Stromal cell of bone marrow (primary cell): ENCODE measurements at regions not wholly inside any gene's neighbourhood (a gene's known extent, or its start where the extent isn't known, plus 50 kb on each side); places are given as distances from the start of the nearest gene placed in this dataset.

Source experiments
- DNase-seq: peaks from one replicate; pipeline ENCODE4 v3.0.0-alpha.2; 2012; ENCODE audit warnings: low read depth

DNA sequence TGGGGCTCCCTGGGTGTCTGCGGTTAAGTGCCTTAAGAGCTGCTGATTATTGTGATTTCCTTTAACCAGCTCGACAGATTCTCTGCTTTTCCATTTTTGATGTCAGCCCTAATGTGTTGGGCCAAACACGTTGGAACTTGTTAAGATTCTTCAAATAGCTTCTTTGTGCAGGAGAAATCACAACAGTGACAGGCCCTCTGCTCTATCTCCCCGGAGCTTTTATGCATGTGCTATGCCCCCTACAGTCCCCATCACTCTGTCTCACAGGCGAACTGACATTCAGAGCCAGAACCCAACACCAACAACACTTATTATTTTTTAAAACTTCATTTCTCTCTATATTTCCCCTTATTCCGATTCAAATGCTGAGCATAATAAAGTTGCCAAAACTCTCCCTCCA, 371.7 kb upstream of the CELF4 start:
- no peak for DNase-seq

DNA sequence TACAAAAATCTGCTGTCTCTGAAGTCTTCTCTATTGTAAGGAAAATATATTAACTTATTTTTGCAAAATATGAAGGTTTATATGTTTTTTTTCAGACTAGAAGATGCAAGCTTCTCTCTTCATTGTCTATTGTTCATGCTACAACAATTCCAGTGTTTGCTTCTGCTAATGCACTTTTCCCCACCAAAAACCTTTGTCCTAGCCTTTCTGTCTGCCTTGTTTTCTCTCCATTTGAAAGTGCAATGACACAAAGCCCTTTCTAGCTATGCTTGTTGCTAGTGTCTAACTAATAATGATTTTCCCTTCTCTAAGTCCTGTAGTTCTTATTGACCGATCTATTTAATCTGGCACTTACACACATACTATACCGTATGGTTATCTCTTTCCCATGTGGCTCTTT, 369.5 kb upstream of the CELF4 start:
- no peak for DNase-seq

DNA sequence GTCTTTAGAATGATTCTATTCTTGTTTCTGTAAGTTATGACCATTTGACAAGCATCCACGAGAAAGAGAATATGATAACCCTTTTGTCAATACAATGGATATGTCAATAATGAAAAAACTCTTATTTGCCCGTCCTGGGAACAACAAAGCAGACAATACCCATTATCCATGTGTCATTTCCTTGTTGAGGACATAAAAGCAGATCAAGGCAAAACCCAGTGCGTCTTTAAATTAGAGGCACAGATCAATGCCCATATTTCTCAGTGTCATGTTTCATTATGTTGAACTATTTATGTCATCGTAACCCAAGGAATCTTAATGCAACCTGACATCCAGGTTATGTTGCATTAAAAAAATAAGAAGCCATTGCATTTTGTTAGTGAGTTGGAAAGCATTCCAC, 365.0 kb upstream of the CELF4 start:
- DNase-seq = no peak

DNA sequence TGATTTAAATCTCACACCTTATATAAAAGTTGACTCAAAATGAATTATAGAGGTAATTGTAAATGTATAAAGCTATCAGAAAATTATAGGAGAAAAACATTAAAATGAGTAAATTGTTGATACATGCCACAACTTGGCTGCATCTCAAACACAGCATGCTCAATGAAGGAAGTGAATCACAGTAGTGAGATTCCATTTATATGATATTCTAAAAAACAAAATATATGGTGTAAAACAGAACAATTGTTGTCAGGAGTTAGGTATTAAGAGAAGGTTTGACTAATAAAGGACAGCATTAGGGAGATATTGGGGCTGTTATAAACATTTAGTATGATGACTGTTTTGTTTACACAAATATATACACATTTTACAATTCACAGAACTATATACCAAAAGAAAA, 356.6 kb upstream of the CELF4 start:
- no peak for DNase-seq

DNA sequence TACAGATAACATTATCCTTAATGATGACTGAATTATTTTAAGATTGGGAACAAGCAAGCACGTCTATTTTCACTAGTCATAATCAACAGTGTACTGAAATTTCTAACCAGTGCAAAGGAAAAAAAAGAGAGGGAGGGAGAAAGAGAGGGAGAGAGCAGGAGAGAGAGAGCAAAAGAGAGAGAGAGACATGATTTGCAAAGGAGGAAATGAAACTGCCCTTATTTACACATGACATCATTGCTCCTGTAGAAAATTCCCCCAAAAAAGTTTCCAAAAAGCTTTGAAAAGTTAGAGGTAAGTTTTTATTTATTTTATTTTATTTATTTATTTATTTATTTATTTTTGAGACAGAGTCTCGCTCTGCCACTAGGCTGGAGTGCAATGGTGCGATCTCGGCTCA, 355.3 kb upstream of the CELF4 start:
- no peak for DNase-seq

DNA sequence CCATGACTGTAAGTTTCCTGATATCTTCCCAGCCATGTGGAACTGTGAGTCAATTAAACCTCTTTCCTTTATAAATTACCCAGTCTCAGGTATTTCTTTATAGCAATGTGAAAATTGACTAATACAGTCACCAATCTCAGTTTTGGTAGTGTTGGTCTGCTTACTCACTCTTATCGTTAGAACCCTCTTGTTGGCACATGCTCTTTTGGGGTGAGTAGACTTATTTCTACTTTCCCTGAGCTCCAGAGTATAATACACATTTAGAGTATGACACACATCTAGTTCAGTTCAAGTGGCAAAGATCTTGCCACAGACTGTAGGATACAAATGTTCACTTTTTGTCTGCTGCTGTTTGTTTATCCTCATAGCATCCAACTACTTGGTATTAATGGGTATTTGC, 347.5 kb upstream of the CELF4 start:
- no peak for DNase-seq

DNA sequence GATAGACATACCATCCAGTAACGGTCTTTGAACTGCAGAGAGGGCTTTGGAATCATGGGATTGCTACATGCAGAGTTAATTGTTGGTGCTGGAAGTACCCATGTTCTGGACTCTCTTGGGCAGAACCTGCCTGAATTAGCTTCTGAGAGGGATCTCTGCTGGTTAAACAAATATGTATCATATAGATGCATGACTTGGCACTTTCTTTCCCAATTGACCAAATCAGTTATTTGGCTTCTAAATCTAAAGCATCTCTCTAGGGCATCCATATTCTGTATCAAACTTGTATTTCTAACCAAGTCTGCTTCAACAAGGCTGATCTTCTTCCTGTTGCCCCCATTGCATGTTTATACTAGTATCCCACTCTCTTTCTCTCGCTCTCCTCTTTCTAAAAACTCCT, 336.7 kb upstream of the CELF4 start:
- no peak for DNase-seq

DNA sequence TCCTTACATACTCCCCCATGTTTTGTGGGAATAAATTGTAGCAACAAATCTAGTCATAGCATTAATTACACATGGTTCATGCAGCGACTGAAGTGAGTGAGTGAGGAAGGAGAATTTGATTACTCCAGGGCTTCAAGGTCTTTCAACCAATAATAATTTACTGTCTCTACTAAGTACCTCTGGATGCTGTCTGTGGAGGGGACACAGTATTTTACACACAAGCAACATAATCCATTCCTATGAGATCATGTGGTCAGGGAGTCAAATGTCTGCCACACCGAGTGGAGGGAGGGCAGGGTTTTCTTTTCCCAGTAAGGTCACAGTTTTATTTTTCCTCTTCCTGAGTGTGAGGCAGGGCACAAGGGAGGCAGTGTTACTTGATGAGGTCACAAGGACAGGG, 334.7 kb upstream of the CELF4 start:
- DNase-seq = no peak

DNA sequence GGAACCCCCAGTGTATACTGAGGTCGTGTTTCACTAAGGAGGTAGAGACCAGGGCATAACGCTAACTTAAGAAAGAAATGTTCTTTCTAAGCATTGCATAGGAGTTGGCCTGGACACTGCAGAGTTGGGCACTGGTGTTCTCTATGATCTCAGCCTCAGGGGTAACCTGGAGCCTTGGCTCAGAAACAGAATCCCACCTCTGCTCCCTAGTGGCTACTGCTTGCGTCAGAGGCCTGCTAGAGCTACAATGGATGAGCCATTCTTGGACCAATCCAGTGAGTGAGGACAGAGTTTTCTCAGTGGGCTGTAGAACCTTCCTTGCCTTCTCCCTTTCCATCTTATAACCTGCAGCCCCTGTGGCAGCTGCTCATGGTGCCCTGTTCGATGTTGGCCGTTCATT, 324.4 kb upstream of the CELF4 start:
- DNase-seq = no peak

DNA sequence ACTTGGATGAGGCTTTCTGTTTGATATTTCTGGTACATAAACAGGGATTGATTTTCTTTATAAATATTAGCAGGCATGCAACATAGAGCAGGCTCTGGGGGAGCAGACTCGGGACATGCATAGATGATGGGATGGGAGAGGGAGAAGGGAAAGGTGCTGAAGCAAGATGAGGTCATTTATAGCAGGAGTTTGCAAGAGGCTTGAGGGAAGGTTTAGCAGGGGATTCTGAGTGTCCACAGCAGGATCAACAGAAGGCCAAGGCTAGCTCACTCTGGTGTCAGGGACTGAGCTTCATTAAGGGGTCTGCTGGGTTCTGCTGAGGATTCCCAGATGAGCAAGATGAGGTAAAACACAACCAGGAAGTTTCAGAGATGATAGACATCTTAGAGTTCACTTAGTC, 309.1 kb upstream of the CELF4 start:
- no peak for DNase-seq

DNA sequence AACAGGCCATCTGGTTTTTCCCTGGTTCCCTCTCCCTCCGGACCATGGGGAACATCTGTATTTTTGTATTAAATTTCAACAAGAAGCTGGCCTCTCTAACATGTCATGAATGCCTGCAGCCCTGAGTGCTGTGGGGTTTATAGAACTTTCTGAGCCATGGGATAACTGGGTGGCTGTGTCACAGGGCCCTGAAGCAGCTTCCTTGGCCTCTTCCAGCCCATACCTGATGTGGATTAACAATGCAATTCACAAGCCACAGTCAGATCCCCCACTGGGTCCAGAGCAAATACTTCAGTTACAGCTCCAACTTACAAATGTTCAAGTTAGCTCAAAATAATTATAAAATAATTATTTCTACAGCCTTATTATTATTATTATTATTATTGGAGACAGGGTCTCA, 307.8 kb upstream of the CELF4 start:
- no peak for DNase-seq

DNA sequence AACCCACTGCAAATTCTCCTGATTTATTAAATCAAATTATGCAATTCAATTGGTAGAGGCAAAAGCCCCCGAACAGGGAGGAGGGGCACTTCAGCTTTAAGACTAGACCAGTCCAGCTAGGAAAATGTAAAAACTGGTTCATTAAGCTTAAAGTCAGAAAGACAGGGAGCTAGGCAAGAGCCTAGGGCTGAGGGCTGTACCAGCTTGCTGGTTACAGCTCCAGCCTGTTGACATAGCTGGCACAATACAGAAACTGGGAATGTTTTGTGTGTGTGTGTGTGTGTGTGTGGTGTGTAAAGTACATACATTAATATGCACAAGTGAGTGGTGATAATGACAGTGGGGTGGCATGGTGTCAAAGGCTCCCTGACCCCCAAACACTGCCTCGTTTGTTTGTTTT, 307.0 kb upstream of the CELF4 start:
- DNase-seq = no peak

DNA sequence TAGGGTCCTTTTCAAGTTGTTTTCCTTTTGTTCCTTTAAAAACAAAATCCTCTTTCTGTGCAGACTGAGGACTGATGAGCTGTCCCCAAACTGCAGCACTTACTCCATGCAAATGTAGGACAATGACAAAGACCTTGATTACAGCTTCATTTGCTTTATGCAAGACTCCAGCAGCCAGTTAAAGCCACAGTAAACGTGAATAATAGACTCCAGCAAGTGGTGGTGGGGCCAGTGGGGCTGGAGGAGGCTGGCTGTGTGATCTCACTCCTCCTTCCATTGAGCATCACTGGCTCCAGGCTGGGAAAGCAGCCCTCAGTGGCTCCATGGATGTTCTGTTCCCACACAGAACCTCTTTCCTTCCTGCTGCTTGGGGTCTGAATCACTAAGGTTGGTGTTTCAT, 306.0 kb upstream of the CELF4 start:
- no peak for DNase-seq

DNA sequence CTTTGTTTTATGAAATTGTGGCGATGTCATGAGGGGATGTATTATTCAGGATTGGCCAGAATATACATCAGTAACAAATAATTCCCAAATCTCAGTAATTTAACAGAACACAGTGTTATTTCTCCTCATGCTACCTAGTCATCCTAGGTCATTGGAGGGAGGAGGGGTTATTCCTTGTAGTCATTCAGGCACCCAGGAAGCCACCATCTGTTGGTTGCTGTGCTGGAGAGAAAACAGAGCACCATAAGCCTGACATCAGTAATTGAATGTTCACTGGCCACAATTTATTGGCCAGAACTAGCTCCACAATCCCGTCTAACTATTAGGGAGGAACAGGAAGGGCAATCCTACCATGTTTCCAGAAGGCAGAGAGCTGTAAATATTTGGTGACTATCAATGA, 303.5 kb upstream of the CELF4 start:
- no peak for DNase-seq

DNA sequence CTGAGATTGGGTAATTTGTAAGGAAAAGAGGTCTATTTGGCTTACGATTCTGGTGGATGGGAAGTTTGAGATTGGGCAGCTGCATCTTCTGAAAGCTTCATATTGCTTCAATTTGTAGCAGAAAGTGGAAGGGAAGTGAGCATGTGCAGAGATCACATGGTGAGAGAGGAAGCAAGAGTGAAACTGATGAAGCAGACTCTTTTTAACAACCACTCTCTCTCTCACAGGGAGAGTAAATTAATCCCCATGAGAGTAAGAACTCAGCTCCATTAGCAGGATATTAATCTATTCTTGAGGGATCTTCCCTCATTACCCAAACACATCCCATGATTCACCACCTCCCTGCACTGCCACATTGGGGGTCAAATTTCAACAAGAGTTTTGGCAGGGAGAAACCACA, 298.5 kb upstream of the CELF4 start:
- no peak for DNase-seq

DNA sequence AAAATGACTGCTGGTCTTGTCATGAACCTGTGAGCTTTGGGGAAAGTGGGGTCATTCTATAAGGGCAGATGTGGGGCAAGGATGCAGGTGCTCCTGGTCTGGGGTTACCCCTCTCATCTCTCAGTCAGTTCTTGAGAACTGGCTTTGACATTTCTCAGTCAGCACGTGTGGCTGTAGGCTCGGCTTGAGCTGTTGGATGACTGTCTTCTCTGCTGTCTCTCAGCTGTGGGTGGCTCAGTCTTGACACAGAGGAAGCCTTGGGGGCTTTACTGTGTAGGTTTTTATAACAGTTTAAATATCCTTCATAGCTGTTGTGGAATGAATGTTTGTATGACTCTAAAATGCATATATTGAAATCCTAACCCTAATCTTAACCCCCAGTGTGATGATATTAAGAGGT, 296.4 kb upstream of the CELF4 start:
- DNase-seq = no peak

DNA sequence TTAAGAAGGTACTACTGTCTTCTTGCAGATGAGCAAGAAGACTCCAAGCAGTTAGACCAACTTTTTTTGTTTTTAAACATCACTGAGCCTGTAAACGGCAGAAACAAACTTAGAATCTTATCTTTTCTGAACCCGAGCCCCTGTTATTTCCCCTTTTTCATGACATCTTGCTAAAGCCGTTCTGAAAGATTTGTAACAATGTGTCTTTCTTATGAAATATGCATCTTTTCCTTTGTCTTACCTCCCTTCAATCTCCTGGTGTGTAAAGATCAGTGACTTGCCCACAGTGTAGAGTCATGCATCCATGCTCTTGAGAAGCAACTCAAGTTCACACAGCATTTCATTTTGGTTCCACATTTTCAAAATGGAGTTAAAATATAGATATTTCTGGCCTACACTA, 288.8 kb upstream of the CELF4 start:
- DNase-seq = no peak

DNA sequence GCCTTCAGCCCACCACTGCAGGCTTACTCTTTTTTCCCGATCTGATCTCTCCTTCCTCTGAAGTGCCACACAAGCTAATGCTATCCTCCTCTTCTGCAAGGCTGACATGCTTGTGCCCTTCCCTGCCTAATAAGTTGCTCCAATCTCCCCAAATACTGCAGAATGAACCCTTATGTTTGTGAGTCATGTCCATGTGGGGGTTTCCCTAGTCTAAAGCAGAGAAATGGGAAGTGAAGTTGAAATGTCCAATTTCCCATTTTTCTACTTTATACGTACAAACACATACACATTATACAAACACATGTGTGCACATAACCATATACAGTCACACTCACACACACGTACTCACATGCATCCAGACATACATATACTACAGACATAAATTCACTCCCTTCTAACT, 288.1 kb upstream of the CELF4 start:
- no peak for DNase-seq

DNA sequence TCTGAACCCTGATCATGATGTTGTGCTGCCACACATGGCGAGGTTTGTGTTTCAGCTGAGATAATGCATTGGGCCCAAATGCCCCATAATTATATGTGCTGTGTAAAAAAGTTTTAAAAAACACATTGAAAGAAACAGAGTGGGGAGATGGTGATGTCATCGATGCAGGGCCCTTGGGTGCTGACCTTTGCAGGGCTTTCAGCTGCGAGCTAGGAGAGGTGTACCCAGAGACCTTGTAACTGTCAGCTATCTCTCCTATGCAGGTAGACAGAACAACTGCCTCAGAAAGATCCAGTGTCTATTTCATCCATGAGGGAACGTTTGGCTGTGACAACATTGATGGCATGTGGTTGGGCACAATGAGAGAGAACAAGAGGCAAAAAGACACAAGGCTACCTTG, 286.9 kb upstream of the CELF4 start:
- DNase-seq = no peak

DNA sequence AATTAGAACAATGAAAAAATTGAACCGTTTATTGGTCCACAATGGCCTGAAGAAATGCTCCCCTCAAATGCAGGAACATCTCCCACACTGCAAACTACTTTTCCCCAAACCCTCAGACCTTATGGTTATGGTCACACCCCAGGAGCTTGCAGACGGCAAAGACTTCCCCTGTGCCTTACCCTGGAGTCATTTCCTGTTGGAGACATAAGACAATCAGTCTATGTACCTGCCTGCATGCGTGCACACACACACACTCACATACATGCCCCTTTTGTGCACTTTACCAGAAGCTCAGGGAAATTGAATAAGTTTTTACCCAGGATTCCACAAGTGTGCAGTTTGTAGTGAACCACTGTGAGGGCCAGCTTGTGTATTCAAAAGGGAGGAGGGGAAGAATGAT, 281.9 kb upstream of the CELF4 start:
- no peak for DNase-seq

DNA sequence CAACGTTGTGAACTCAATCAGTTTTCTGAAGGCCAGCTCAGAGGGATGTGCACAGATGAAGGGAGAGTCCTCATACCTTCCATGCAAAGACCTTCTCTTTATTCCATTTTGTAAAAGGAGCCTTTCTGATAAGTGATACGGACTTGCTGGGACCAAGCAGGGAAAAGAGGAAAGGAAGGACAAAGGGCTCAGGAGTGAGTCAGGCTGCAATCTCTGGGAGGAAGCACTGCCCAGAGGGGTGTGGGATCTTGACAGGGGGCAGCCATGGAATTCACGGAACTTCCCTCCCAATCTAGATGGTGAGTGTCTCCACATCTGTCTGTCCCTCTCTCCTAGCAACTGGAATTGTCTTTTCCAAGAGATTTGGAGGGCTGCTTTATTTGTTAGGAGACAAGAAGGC, 281.4 kb upstream of the CELF4 start:
- no peak for DNase-seq

DNA sequence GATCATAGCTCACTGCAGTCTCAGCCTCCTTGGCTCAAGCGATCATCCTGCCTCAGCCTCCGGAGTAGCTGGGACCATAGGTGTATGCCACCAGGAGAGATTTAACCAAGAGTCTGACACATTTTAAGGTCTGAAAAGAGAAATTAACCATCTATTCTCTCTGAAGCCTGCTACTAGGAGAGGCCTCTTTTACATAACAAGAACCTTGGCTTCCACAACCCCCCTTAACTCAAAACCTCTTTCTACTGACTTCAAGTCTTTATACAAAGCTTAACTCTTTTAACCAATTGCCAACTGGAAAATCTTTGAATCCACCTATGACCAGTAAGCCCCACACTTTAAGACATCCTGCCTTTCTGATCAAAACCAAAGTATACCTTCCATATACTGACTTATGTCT, 279.9 kb upstream of the CELF4 start:
- DNase-seq = no peak

DNA sequence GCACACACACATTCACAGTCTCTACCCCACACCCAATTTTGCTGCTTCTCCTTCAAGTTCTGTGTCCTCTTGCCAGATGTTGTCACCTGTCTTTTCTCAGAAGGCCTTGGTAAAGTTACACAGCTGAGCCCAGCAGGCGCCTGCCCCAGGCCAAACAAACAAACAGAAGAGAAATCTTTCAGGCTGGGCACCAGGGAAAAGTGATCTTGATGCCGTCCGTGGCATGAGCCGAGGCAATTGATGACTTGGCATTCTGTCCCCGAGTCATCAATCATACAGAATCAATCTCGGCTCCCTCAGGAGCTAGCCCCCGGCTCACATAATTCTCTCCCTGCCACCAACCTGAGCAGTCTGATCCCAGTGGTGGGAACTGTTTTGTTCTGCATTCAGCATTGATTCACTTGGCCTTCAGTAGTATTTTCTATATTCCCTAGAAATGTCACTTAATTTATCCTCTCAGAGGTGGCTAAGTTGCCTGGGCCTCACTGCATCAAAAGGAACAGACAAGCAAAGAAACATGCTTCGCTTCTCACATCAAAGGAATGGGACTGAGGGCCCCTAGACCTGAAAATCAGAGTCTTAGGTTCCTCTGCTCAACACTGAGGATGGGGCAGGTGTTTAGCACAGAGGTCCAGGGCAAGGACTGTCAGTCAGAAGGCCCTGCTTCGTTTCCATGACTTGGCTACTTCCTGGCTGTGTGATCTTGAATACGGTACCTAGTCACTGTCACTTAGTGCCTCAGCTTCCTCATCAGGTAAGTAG, 278.8 kb upstream of the CELF4 start:
- DNase-seq = no peak

DNA sequence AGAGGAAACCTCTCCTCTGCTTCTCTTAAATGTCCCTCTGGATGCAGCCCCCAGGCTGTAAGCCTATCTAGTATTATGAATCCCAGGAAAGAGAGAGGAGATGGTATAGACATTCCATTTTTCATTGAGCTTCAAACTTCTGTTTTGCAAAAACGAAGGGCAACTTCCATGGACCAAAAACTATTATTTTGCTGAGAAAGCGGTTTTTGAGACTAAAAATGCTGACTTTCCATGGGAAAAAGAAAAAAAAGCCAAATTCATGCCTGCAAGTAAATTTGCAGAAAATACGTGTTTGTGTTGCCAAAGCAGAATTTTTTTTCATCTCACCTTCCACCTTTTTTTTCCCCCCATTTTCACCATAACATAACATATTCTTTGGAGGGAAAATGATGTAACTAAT, 272.5 kb upstream of the CELF4 start:
- DNase-seq = no peak
